HG02642 (cell line): ENCODE measurements at regions not wholly inside any gene's neighbourhood (a gene's known extent, or its start where the extent isn't known, plus 50 kb on each side); places are given as distances from the start of the nearest gene placed in this dataset.

Experiments
- ATAC-seq: cut with Tn5 transposase; IDR thresholded peaks from one replicate; pipeline ENCODE4 v1.9.1; 2021; ENCODE audit warnings: mild to moderate bottlenecking; ENCODE audit not compliant: unreplicated experiment, poor library complexity

- ATAC-seq = no peak
Measured at GRCh38 chr6:139857143-139857542, 482.7 kb upstream of the CITED2 start.

GRCh38 chr6:139856562-139856961 lies 482.1 kb upstream of the CITED2 start:
- ATAC-seq = no peak

GRCh38 chr6:139855671-139856311 lies 481.3 kb upstream of the CITED2 start:
- no peak for ATAC-seq

- no peak for ATAC-seq
Measured at GRCh38 chr6:139853302-139853992, 479.0 kb upstream of the CITED2 start.

GRCh38 chr6:139852488-139853140 lies 478.2 kb upstream of the CITED2 start:
- no peak for ATAC-seq

GRCh38 chr6:139852067-139852466 lies 477.6 kb upstream of the CITED2 start:
- no peak for ATAC-seq

- no peak for ATAC-seq
Measured at GRCh38 chr6:139851206-139851605, 476.8 kb upstream of the CITED2 start.

GRCh38 chr6:139850512-139850911 lies 476.1 kb upstream of the CITED2 start:
- ATAC-seq = no peak

- ATAC-seq = no peak
Measured at GRCh38 chr6:139847457-139847813, 473.0 kb upstream of the CITED2 start.

- peak; percentile 36 for ATAC-seq
Measured at GRCh38 chr6:139846538-139847456, 472.3 kb upstream of the CITED2 start.

- no peak for ATAC-seq
Measured at GRCh38 chr6:139844907-139845306, 470.5 kb upstream of the CITED2 start.

- peak; percentile 86 for ATAC-seq
Measured at GRCh38 chr6:139841794-139842215, 467.4 kb upstream of the CITED2 start.

GRCh38 chr6:139839506-139840156 lies 465.2 kb upstream of the CITED2 start:
- ATAC-seq = peak; percentile 33

GRCh38 chr6:139834232-139834631 lies 459.8 kb upstream of the CITED2 start:
- ATAC-seq = no peak

GRCh38 chr6:139833592-139833991 lies 459.1 kb upstream of the CITED2 start:
- no peak for ATAC-seq

- no peak for ATAC-seq
Measured at GRCh38 chr6:139832493-139833305, 458.3 kb upstream of the CITED2 start.

- ATAC-seq = no peak
Measured at GRCh38 chr6:139829576-139829975, 455.1 kb upstream of the CITED2 start.

GRCh38 chr6:139828751-139829519 lies 454.5 kb upstream of the CITED2 start:
- no peak for ATAC-seq
